HEK293T (cell line): ENCODE measurements at regions not wholly inside any gene's neighbourhood (a gene's known extent, or its start where the extent isn't known, plus 50 kb on each side); places are given as distances from the start of the nearest gene placed in this dataset.

Experiments
- CTCF ChIA-PET: fragments of 350-600 bp; formaldehyde crosslinking; extraction: SDS; loops from one replicate; lab custom pipeline; 2021; ENCODE audit warnings: antibody characterized with exemption, inconsistent platforms; lab: Yijun Ruan, JAX
- POLR2A ChIA-PET: fragments of 350-600 bp; formaldehyde crosslinking; extraction: SDS; loops from one replicate; lab custom pipeline; 2020; ENCODE audit warnings: antibody characterized with exemption, inconsistent platforms; lab: Yijun Ruan, JAX
- DNase-seq: peaks from one replicate; pipeline ENCODE4 v3.0.0; 2012; ENCODE audit warnings: mixed read lengths; ENCODE audit errors: extremely low spot score
- ARNT ChIP-seq: fragments of 450-650 bp; IDR thresholded peaks from 2 replicates; pipeline ENCODE4 v1.6.1; 2017; ENCODE audit warnings: mild to moderate bottlenecking
- BHLHE40 ChIP-seq: fragments of 450-650 bp; IDR thresholded peaks from 2 replicates; pipeline ENCODE4 v1.6.1; 2016; ENCODE audit warnings: mild to moderate bottlenecking, moderate library complexity, borderline replicate concordance
- CTBP1 ChIP-seq: fragments of 450-650 bp; IDR thresholded peaks from 2 replicates; pipeline ENCODE4 v1.6.1; 2016; ENCODE audit warnings: borderline replicate concordance
- ELF4 ChIP-seq: fragments of 450-650 bp; IDR thresholded peaks from 2 replicates; pipeline ENCODE4 v1.6.1; 2017; ENCODE audit warnings: antibody characterized with exemption
- FOXA1 ChIP-seq: fragments of 450-650 bp; IDR thresholded peaks from 2 replicates; pipeline ENCODE4 v1.6.1; 2016; ENCODE audit warnings: mild to moderate bottlenecking
- FOXK2 ChIP-seq: fragments of 450-650 bp; IDR thresholded peaks from 2 replicates; pipeline ENCODE4 v1.6.1; 2016; ENCODE audit warnings: mild to moderate bottlenecking
- FOXM1 ChIP-seq: fragments of 450-650 bp; IDR thresholded peaks from 2 replicates; pipeline ENCODE4 v1.6.1; 2017; ENCODE audit warnings: mild to moderate bottlenecking, borderline replicate concordance
- HDGF ChIP-seq: fragments of 450-650 bp; IDR thresholded peaks from 2 replicates; pipeline ENCODE4 v1.6.1; 2017; ENCODE audit warnings: antibody characterized with exemption, borderline replicate concordance
- L3MBTL2 ChIP-seq: fragments of 450-650 bp; conservative IDR thresholded peaks from 2 replicates; pipeline ENCODE4 v1.6.1; 2016; ENCODE audit warnings: mild to moderate bottlenecking
- LEF1 ChIP-seq: fragments of 450-650 bp; IDR thresholded peaks from 2 replicates; pipeline ENCODE4 v1.6.1; 2017; ENCODE audit warnings: mild to moderate bottlenecking, borderline replicate concordance
- NFRKB ChIP-seq: fragments of 450-650 bp; IDR thresholded peaks from 2 replicates; pipeline ENCODE4 v1.6.1; 2016; ENCODE audit warnings: mild to moderate bottlenecking, moderate library complexity
- SP1 ChIP-seq: fragments of 450-650 bp; IDR thresholded peaks from 2 replicates; pipeline ENCODE4 v1.6.1; 2017
- SUZ12 ChIP-seq: fragments of 450-650 bp; IDR thresholded peaks from 2 replicates; pipeline ENCODE4 v1.6.1; 2016; ENCODE audit warnings: mild to moderate bottlenecking
- TARDBP ChIP-seq: fragments of 450-650 bp; IDR thresholded peaks from 2 replicates; pipeline ENCODE4 v1.6.1; 2016
- ZNF384 ChIP-seq: fragments of 450-650 bp; IDR thresholded peaks from 2 replicates; pipeline ENCODE4 v1.6.1; 2016
- TF ChIP-seq, protein P1 (sequence below): fragments of 450-650 bp; IDR thresholded peaks from 2 replicates; pipeline ENCODE4 v1.6.1; 2016

- no peak for TF ChIP-seq SP1
- TF ChIP-seq FOXA1, result no peak
- TF ChIP-seq HDGF, result no peak
- TF ChIP-seq LEF1, result no peak
- TF ChIP-seq FOXM1, result no peak
- no peak for TF ChIP-seq ZNF384
- TF ChIP-seq, protein P1, sequence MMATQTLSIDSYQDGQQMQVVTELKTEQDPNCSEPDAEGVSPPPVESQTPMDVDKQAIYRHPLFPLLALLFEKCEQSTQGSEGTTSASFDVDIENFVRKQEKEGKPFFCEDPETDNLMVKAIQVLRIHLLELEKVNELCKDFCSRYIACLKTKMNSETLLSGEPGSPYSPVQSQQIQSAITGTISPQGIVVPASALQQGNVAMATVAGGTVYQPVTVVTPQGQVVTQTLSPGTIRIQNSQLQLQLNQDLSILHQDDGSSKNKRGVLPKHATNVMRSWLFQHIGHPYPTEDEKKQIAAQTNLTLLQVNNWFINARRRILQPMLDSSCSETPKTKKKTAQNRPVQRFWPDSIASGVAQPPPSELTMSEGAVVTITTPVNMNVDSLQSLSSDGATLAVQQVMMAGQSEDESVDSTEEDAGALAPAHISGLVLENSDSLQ, result no peak
- no peak for DNase-seq
- ChIA-PET CTCF (no interaction called here), POLR2A (no interaction called here)
Measured at GRCh38 chr13:89930861-89931260, 1416.6 kb upstream of the MIR17HG start.

DNA sequence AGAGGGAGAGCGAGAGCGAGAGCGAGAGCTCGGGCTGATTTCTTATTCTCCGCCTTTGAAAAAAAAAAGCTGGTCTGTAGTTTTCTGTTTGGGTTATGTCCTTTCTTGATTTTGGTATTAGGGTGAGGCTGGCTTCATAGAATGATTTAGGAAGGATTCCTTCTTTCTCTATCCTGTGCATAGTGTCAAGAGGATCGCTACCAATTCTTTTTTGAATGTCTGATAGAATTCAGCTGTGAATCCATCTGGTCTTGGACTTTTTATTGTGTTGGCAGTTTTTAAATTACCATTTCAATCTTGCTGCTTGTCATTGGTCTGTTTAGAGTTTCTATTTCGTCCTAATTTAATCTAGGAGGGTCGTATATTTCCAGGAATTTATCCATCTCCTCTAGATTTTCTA is 1414.6 kb upstream of the MIR17HG start:
- DNase-seq, result no peak
- ChIA-PET POLR2A (no interaction called here), CTCF (interaction anchor here (0.7 kb wide), 1 partner anchor 8 kb away, joined by 3 read pairs; no protein-coding TSS in a partner anchor)
- no peak for TF ChIP-seq CTBP1
- TF ChIP-seq ELF4, result no peak
- TF ChIP-seq ARNT, result no peak
- TF ChIP-seq, protein P1, result no peak
- no peak for TF ChIP-seq BHLHE40
- TF ChIP-seq SP1, result no peak
- no peak for TF ChIP-seq ZNF384
- no peak for TF ChIP-seq SUZ12
- no peak for TF ChIP-seq TARDBP

DNA sequence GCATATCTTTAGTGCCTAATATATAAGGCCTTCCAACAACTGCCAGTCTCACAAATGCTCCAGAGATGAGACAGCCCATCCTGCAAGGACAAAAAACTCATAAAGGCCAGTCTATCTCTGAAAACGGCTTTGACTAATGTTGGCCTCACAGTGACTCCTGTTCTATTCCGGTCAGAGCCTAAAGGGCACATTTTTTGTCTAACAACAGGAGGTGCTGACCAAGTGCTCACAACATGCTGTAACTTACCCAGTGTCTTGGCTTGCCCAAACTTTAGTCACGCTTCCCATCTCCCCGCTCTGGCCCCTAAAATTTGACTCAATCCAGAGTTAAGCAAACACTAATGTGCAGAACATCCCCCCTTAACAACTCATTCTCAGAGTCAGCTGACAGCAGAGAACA is 1411.2 kb upstream of the MIR17HG start:
- POLR2A ChIA-PET, result no interaction called here
- CTCF ChIA-PET, result no interaction called here
- no peak for TF ChIP-seq SP1
- no peak for DNase-seq

GRCh38 chr13:89937420-89937819 is 1410.1 kb upstream of the MIR17HG start:
- ChIA-PET POLR2A (no interaction called here), CTCF (interaction anchor here (0.9 kb wide), 1 partner anchor 930 kb away, joined by 3 read pairs; no protein-coding TSS in a partner anchor)
- no peak for DNase-seq
- TF ChIP-seq ARNT, result no peak
- no peak for TF ChIP-seq NFRKB
- no peak for TF ChIP-seq SUZ12
- TF ChIP-seq CTBP1, result no peak

- no peak for DNase-seq
- TF ChIP-seq ZNF384 (no peak), LEF1 (no peak), SUZ12 (no peak), FOXK2 (no peak), ELF4 (no peak), NFRKB (no peak), CTBP1 (no peak), BHLHE40 (no peak), FOXA1 (no peak), HDGF (no peak), ARNT (no peak), TARDBP (no peak), FOXM1 (no peak), SP1 (no peak), L3MBTL2 (no peak)
- TF ChIP-seq, protein P1, result no peak
- ChIA-PET CTCF (no interaction called here), POLR2A (no interaction called here)
Measured at GRCh38 chr13:89940383-89940782, 1407.1 kb upstream of the MIR17HG start.

GRCh38 chr13:89943139-89943538 is 1404.3 kb upstream of the MIR17HG start:
- CTCF ChIA-PET, result no interaction called here
- POLR2A ChIA-PET, result no interaction called here
- no peak for TF ChIP-seq NFRKB
- no peak for TF ChIP-seq L3MBTL2
- no peak for TF ChIP-seq FOXK2
- TF ChIP-seq ZNF384, result no peak
- TF ChIP-seq FOXM1, result no peak
- TF ChIP-seq HDGF, result no peak
- no peak for TF ChIP-seq TARDBP
- TF ChIP-seq ELF4, result no peak
- TF ChIP-seq ARNT, result no peak
- no peak for TF ChIP-seq FOXA1
- TF ChIP-seq, protein P1, result no peak
- no peak for TF ChIP-seq CTBP1
- no peak for TF ChIP-seq SUZ12
- TF ChIP-seq BHLHE40, result no peak
- no peak for TF ChIP-seq LEF1
- no peak for TF ChIP-seq SP1

More at GRCh38 chr13:89943139-89943538, 1404.3 kb upstream of the MIR17HG start:
- no peak for DNase-seq
